ENCODE measurements at regions not wholly inside any gene's neighbourhood (a gene's known extent, or its start where the extent isn't known, plus 50 kb on each side); places are given as distances from the start of the nearest gene placed in this dataset.
"Not testable (repeated sequence)": the region's sequence is repeated elsewhere in the genome, so short reads cannot be mapped to it uniquely, and the experiment has no call there.

DNA sequence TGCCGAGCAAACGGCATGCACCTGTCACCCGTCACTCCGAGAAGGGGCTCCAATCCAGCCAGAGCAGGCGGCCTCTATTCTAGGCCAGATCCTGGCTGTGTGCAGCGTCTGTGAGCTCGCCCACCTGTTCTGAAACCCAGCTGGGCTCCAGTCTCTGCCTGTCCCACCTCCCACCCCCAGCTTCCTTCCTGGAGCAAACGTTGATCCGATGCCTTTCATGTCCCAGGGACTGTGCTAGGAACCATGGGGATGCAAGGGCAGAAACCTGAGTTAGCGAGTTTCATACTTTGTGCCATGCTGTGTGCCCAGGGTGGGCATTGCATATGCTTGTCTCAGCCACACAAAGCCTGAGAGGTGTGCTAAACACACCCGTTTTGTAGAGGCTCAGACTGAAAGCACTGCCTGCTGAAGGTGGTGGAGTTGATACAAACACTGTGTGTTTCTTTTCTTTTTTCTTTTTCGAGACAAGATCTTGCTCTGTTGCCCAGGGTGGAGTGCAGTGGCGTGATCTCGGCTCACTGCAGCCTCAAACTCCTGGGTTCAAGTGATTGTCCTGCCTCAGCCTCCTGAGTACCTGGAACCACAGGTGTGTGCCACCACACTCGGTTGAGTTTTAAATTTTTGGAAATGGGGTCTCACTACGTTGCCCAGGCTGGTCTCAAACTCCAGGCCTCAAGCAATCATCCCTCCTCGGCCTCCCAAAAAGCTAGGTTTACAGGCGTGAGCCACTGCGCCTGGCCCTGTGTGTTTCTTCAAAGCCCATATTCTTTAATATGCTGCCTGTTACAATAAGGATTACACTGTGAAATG lies 84.1 kb upstream of the MED13L start:
- DNase-seq: no peak

DNA sequence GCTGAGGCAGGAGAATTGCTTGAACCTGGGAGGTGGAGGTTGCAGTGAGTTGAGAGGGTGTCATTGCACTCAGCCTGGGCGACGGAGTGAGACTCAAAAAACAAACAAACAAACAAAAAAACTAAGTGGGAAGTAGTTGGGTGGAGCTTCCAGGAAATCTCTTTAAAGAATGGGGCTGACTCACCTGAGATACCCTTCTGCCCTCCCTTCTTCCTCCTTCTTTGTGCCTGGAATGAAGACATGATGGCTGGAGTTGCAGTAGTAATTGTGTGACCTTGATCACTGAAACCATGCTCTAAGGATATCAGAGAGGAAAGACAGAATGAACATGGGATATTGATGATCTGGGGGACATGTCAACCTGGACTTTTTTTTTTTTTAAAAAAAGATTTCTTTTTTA lies 87.6 kb upstream of the MED13L start:
- no peak for DNase-seq

DNA sequence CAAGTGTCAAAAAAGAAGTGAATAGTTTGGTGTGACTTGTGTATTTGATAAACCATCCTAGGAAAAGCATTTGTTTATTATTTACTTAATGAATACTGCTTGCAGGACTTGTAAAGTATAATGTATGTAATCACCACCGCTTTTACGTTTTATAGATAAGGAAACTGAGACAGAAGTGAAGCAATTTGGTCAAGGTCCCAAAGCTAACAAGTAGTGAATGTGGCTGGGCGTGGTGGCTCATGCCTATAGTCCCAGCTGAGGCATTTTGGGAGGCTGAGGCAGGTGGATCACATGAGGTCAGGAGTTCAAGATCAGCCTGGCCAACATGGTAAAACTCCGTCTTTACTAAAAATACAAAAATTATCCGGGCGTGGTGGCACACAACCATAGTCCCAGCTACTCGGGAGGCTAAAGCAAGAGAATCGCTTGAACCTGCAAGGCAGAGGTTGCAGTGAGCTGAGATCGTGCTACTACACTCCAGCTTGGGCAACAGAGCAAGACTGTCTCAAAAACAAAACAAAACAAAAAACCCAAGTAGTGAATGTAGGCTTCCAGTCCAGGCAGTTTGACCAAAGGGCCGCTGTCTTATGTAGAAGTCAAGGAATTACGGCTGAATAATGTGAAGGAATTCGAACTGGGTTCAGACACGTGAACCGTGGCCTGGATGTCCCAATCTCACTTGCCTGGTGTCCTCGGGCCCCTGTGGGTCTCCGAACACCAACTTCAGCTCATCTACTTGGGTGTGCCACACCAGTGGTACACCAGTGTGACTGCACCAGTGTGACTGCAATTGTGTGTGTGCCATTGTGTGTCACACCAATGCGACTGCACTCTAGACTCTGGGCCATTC lies 88.3 kb upstream of the MED13L start:
- no peak for DNase-seq

- DNase-seq: no peak
Measured at GRCh38 chr12:116366456-116366776, 88.9 kb upstream of the MED13L start.

DNA sequence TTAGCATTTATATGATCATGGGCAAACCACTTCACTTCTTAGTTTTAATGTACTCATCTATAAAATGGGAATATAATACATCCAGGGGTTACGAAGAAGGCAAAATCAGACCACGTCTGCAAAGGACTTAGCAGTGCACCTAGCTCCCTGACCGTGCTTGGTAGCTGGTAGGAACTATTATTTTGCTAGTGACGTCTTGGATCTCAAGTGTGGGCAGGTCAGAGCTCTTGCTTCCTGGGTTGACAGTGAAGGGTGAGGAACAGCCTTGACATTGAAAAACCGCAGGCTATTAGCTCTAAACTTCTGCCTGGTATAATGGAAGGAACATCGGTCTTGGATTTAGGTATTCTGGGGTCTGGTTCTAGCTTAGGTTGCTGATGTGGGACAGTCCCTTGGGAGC lies 89.3 kb upstream of the MED13L start:
- DNase-seq: no peak

- DNase-seq: no peak
Measured at GRCh38 chr12:116368196-116369194, 91.0 kb upstream of the MED13L start.

GRCh38 chr12:116370004-116370404 lies 92.5 kb upstream of the MED13L start:
- DNase-seq: no peak

- no peak for DNase-seq
Measured at GRCh38 chr12:116370886-116371580, 93.5 kb upstream of the MED13L start.

- DNase-seq: no peak
Measured at GRCh38 chr12:116372815-116373214, 95.3 kb upstream of the MED13L start.

- no peak for DNase-seq
Measured at GRCh38 chr12:116373572-116374206, 96.2 kb upstream of the MED13L start.

GRCh38 chr12:116374207-116374606 lies 96.7 kb upstream of the MED13L start:
- no peak for DNase-seq

- no peak for DNase-seq
Measured at GRCh38 chr12:116375278-116375842, 97.9 kb upstream of the MED13L start.

DNA sequence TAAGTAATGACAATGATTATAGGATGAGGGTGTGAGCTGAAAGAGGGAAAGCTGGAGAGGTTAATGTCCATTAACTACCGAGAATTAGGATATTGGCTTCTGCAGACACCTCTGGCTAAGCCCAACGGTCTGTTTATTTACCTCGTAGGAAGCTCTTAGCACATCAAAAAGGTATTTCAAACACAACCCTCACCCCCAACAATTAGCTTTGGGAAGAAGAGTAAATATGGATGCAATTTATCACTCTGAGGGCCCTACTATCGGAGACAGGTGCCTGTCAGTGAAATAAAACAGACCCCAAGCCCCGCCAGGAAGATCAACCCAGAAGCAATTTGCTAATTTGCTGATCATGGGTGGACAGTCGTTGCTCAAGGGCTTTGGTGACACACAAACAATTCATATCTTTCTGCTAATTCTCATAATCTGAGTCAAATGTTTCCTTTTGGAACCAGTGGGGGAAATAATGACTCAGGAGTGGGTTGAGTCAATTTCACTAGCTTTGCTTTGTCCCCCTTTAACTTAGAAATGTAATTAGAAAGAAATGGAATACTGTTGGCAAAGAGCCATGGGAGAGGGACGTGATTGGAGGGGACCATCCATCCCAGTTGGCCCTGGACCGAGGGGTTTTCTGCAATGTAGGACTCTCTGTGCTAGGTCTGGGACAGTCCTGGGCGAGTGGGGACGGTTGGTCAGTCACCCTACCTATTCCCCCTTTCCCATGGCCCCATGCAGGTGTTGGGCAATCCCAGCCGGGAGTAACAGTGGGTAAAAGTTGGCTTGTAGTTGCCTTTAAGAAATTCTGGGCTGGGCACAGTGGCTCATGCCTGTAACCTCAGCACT lies 99.1 kb upstream of the MED13L start:
- no peak for DNase-seq

- not testable (repeated sequence) for DNase-seq
Measured at GRCh38 chr12:116377194-116377571, 99.7 kb upstream of the MED13L start.

GRCh38 chr12:116378002-116378401 lies 100.5 kb upstream of the MED13L start:
- DNase-seq: no peak

DNA sequence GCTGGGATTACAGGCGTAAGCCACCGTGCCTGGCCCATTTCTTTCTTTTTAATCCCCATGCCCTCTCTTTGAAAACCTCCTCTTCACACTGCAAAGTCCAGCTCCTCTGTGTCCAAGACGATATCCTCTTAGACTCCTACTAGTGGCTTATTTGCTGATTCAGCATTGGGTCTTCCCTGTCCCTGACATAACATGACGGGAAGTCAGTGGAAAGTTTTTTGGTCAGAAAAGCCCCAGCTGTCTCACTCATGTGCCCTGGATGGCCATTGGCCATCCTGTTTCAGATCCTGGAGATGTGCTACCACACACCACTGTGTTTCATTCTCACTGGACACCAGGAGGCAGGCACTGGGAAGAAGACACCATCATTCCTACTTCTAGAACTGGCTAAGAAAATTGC lies 102.6 kb upstream of the MED13L start:
- DNase-seq: no peak

DNA sequence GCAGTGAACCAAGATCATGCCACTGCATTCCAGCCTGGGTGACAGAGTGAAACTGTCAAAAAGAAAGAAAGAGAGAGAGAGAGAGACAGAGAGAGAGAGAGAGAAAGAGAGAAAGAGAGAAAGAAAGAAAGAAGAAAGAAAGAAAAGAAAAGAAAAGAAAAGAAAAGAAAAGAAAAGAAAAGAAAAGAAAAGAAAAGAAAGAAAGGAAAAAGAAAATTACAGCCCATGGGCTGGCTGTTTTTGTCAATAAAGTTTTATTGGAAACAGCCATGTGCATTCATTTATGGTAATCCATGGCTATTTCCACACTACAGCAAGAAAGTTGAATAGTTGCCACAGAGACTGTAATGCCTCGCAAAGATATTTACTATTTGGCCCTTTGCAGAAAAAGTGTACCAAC lies 103.2 kb upstream of the MED13L start:
- not testable (repeated sequence) for DNase-seq

DNA sequence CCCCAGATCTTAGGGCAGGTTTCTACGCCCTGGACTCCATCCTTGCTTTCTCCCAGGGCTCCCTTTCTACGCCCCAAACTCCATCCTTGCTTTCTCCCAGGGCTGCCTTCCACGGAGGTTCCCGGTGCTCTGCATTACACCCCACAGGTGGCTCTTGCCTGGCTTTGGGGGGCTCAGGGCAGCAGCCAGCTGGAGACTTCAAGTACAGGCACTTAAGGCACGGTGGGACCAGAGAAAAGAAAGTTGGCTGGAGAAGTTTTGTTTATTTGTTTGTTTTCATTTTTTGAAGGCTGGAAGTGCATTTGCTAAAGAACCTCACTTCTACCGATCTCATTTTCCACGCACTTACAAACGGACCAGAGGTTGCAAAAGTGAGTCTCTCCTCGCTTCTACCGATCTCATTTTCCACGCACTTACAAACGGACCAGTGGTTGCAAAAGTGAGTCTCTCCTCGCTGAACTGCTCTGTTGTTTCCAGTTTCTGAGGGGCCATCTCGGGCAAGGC lies 103.8 kb upstream of the MED13L start:
- no peak for DNase-seq

DNA sequence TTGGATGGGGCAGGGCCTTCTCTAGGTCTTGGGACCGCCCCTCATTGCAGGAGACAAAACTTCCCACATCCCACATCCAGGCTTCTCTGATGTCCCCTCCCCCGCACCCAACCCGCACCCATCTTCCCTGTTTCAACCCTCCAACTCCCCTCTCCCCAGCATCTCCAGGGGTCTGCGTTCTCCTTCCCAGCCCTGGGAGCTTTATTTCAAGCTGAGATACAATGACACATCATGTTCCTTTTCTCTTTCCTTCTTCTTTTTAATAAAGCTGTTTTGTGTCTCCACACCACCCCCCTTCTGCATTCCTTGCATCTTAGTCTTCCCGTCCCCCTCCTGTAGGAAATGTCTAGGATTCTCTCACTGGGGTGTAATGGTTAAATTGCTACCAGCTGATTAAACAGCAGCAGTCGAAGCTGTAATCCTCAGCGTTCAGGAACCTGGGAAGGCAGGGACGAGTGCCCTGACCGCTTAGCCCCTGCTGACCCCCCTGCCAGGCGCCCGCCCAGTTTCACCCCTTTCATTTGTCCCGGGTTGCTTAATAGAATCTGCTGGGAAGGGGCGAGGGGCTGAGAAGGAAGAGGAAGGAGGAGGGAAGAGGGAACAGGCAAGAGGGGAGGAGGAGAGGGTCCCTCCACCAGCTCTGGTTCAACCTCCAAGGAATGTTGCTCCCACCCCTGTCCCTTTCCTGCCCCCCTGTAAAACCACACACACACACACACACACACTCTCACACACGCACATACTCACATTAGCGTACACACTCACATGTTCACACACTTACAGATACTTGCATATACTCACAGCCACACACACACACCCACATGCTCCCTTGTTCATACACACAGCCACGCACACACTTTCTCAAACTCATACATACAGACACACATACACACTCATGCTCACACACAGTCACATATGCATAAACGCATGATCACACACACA lies 104.5 kb upstream of the MED13L start:
- no peak for DNase-seq

Data from activated T-cell treated with anti-CD3 and anti-CD28 coated beads, Interleukin-2, amount 50 U/mL, for 1 hour (primary cell).